K562 (cell line): ENCODE measurements at regions not wholly inside any gene's neighbourhood (a gene's known extent, or its start where the extent isn't known, plus 50 kb on each side); places are given as distances from the start of the nearest gene placed in this dataset.
A peak's percentile ranks its signal among the peaks of the same experiment; 100 is the strongest.

Experiments
- CTCF ChIP-seq, 3 experiments: IDR thresholded peaks in 2 of 3; conservative IDR thresholded peaks in 1 of 3; 2 replicates each; pipeline ENCODE4 v1.5.1; 2011 to 2012; ENCODE audit warnings: low read length in 3 of 3, mild to moderate bottlenecking in 3 of 3, control low read depth in 2 of 3, improper control_type of control experiment in 1 of 3, inconsistent platforms in 1 of 3, low read depth in 1 of 3, mixed read lengths in 1 of 3, moderate library complexity in 1 of 3; ENCODE audit not compliant: insufficient read depth in 2 of 3
- MXD1 ChIP-seq: fragments of 250-450 bp; sonication (Bioruptor Pico); IDR thresholded peaks from 2 replicates; pipeline ENCODE4 v1.8.0; 2021; ENCODE audit warnings: borderline replicate concordance, mild to moderate bottlenecking, moderate library complexity; ENCODE audit not compliant: poor library complexity, severe bottlenecking
- NFIC ChIP-seq: fragments of 450-650 bp; IDR thresholded peaks from 2 replicates; pipeline ENCODE4 v1.6.1; 2017; ENCODE audit warnings: mild to moderate bottlenecking, inconsistent platforms
- POLR2AphosphoS5 ChIP-seq: IDR thresholded peaks from 2 replicates; pipeline ENCODE4 v1.6.1; 2011; ENCODE audit warnings: mild to moderate bottlenecking, low read depth, low read length, moderate library complexity; ENCODE audit not compliant: control insufficient read depth, insufficient read depth
- TFAM ChIP-seq: fragments of 250-450 bp; sonication (Bioruptor Pico); conservative IDR thresholded peaks from 2 replicates; pipeline ENCODE4 v1.5.0; 2021; ENCODE audit warnings: mild to moderate bottlenecking, moderate library complexity
- TFAP4 ChIP-seq: sonication (generic); formaldehyde crosslinking; IDR thresholded peaks from 2 replicates; pipeline ENCODE4 v1.8.0; 2022; ENCODE audit warnings: missing genetic modification reagents, mild to moderate bottlenecking, moderate library complexity, borderline replicate concordance
- TFE3 ChIP-seq: fragments of 450-650 bp; formaldehyde crosslinking; IDR thresholded peaks from 2 replicates; pipeline ENCODE4 v1.4.0; 2020; ENCODE audit warnings: mild to moderate bottlenecking, mixed read lengths
- ZNF174 ChIP-seq: fragments of 250-450 bp; sonication (Bioruptor Pico); IDR thresholded peaks from 2 replicates; pipeline ENCODE4 v1.4.0; 2020; ENCODE audit warnings: mild to moderate bottlenecking

- TF ChIP-seq CTCF (IDR thresholded peaks at IDR 0.05 in 2 of 3, conservative IDR thresholded peaks at IDR 0.05 in 1 of 3; ENCODE audit: insufficient read depth in 2 of 3, low read depth in 1 of 3, low read length in 3 of 3): no peak
- peak; percentile 73 for TF ChIP-seq NFIC
- no peak for TF ChIP-seq TFAP4 (CRISPR knock-in tag)
- TF ChIP-seq TFAM: no peak
- TF ChIP-seq POLR2AphosphoS5: peak; percentile 81
- TF ChIP-seq TFE3: no peak
- TF ChIP-seq MXD1: no peak
- no peak for TF ChIP-seq ZNF174 (CRISPR knock-in tag)
Observed at GRCh38 chr1:67921725-67922489, 88.6 kb upstream of the GNG12 start.
